NCI-H128 (cell line): ENCODE measurements at regions not wholly inside any gene's neighbourhood (a gene's known extent, or its start where the extent isn't known, plus 50 kb on each side); places are given as distances from the start of the nearest gene placed in this dataset.

Experiments
- DNase-seq: peaks from one replicate; lab custom pipeline; 2025; ENCODE audit not compliant: unreplicated experiment; lab: John Stamatoyannopoulos, UW

GRCh38 chr3:56870436-56870835 lies 68.7 kb upstream of the ARHGEF3 start:
- no peak for DNase-seq

GRCh38 chr3:56869157-56869889 lies 67.6 kb upstream of the ARHGEF3 start:
- DNase-seq: no peak

- DNase-seq: no peak
Measured at GRCh38 chr3:56868706-56869105, 67.0 kb upstream of the ARHGEF3 start.

- DNase-seq: no peak
Measured at GRCh38 chr3:56867671-56868070, 65.9 kb upstream of the ARHGEF3 start.

- DNase-seq: no peak
Measured at GRCh38 chr3:56864918-56865524, 63.3 kb upstream of the ARHGEF3 start.

GRCh38 chr3:56864090-56864489 lies 62.3 kb upstream of the ARHGEF3 start:
- DNase-seq: no peak

GRCh38 chr3:56862352-56863062 lies 60.8 kb upstream of the ARHGEF3 start:
- no peak for DNase-seq

GRCh38 chr3:56861511-56861910 lies 59.8 kb upstream of the ARHGEF3 start:
- no peak for DNase-seq

GRCh38 chr3:56860939-56861338 lies 59.2 kb upstream of the ARHGEF3 start:
- no peak for DNase-seq

GRCh38 chr3:56860351-56860750 lies 58.6 kb upstream of the ARHGEF3 start:
- DNase-seq: no peak

GRCh38 chr3:56858331-56858730 lies 56.6 kb upstream of the ARHGEF3 start:
- no peak for DNase-seq

GRCh38 chr3:56857178-56857577 lies 55.4 kb upstream of the ARHGEF3 start:
- DNase-seq: no peak

- DNase-seq: no peak
Measured at GRCh38 chr3:56856752-56857151, 55.0 kb upstream of the ARHGEF3 start.

- DNase-seq: no peak
Measured at GRCh38 chr3:56855856-56856512, 54.2 kb upstream of the ARHGEF3 start.

- DNase-seq: no peak
Measured at GRCh38 chr3:56854856-56855611, 53.3 kb upstream of the ARHGEF3 start.

- DNase-seq: no peak
Measured at GRCh38 chr3:56851966-56852884, 50.5 kb upstream of the ARHGEF3 start.
